ENCODE measurements at regions not wholly inside any gene's neighbourhood (a gene's known extent, or its start where the extent isn't known, plus 50 kb on each side); places are given as distances from the start of the nearest gene placed in this dataset.

DNA sequence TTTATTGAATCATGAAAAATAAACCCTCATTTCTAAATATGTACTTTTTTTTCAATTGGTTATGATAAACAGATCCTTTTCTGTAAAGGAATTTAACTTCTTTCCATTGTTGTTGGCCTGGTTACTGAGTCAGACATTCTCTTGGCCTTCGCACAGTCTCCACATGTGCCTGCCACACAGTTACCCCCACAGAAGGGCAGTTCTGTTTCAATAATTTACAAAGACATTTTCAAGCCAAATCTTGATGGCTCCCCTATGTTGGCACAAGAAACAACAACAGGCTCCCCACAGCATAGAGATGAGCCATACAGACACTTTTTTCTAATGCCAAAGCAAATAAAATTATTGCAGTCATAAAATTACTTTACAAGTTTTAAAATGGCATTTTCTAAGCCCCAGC is 55.6 kb upstream of the BEND6 start (continued):
- TF ChIP-seq, protein P1, sequence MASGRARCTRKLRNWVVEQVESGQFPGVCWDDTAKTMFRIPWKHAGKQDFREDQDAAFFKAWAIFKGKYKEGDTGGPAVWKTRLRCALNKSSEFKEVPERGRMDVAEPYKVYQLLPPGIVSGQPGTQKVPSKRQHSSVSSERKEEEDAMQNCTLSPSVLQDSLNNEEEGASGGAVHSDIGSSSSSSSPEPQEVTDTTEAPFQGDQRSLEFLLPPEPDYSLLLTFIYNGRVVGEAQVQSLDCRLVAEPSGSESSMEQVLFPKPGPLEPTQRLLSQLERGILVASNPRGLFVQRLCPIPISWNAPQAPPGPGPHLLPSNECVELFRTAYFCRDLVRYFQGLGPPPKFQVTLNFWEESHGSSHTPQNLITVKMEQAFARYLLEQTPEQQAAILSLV (CRISPR knock-in tag; IDR thresholded peaks at IDR 0.05; ENCODE audit: borderline replicate concordance), result no peak
- no peak for TF ChIP-seq NR2F2 (IDR thresholded peaks at IDR 0.05; ENCODE audit: borderline replicate concordance, low read depth)
- TF ChIP-seq ZNF558 (CRISPR knock-in tag; IDR thresholded peaks at IDR 0.05; ENCODE audit: borderline replicate concordance), result no peak
- TF ChIP-seq, protein P2, sequence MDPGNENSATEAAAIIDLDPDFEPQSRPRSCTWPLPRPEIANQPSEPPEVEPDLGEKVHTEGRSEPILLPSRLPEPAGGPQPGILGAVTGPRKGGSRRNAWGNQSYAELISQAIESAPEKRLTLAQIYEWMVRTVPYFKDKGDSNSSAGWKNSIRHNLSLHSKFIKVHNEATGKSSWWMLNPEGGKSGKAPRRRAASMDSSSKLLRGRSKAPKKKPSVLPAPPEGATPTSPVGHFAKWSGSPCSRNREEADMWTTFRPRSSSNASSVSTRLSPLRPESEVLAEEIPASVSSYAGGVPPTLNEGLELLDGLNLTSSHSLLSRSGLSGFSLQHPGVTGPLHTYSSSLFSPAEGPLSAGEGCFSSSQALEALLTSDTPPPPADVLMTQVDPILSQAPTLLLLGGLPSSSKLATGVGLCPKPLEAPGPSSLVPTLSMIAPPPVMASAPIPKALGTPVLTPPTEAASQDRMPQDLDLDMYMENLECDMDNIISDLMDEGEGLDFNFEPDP (CRISPR knock-in tag; conservative IDR thresholded peaks at IDR 0.05), result no peak
- TF ChIP-seq, protein P3, sequence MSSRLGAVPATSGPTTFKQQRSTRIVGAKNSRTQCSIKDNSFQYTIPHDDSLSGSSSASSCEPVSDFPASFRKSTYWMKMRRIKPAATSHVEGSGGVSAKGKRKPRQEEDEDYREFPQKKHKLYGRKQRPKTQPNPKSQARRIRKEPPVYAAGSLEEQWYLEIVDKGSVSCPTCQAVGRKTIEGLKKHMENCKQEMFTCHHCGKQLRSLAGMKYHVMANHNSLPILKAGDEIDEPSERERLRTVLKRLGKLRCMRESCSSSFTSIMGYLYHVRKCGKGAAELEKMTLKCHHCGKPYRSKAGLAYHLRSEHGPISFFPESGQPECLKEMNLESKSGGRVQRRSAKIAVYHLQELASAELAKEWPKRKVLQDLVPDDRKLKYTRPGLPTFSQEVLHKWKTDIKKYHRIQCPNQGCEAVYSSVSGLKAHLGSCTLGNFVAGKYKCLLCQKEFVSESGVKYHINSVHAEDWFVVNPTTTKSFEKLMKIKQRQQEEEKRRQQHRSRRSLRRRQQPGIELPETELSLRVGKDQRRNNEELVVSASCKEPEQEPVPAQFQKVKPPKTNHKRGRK (CRISPR knock-in tag; IDR thresholded peaks at IDR 0.05), result no peak

DNA sequence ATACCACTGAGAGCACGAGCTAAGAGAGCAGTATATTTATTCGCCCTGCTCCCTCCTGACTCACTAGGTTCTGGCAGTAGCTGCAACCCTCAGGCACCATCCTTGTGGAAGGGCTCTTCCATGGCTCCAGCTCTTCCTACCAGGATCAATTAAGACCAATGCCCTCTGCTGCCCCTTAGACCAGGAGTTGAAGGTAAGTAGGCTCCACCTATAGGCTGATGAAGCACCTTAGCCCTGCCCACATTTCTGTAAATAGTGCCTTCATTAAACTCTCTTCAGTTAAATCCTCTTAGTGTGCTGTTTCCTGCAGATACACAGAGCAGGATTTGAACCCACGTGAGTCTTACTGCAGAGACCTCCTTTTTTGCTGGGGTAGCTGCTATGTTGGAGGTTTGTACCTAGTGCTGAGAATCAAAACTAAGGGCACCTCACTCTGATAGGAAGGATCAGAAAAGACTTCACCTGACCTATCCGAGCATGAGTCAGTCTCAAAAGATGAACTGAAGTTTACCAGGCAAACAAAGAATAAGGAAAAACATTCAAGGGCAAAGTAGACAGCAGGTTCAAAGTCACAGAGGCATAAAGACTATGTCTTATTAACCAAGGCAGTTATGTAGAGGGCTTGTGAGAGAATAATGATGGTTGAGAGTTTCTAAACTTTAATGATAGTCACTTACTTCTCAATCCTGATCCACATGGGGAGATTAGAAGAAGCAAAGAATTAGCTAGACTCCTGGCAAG is 56.9 kb upstream of the BEND6 start:
- TF ChIP-seq FOXK1 (CRISPR knock-in tag; IDR thresholded peaks at IDR 0.05; ENCODE audit: borderline replicate concordance, low read depth), result no peak
- no peak for TF ChIP-seq MTF1 (CRISPR knock-in tag; IDR thresholded peaks at IDR 0.05)
- TF ChIP-seq ZNF382 (CRISPR knock-in tag; IDR thresholded peaks at IDR 0.05; ENCODE audit: borderline replicate concordance), result no peak
- no peak for TF ChIP-seq TGIF2 (CRISPR knock-in tag; IDR thresholded peaks at IDR 0.05)
- Histone ChIP-seq H3K27me3 (ENCODE audit: control insufficient read depth in 1 of 2, insufficient read depth in 2 of 2, low read length in 2 of 2) (no peaks in the 10 kb centered on the region; a peak in 2 of 5 replicates), H3K36me3 (replicated peaks in 1 of 2; ENCODE audit: control insufficient read depth in 1 of 2, insufficient read depth in 2 of 2, low read length in 2 of 2) (no peaks in the 10 kb centered on the region), H3K4me2 (ENCODE audit: low read depth, low read length) (no peak overlapping the region), H3K4me1 (ENCODE audit: insufficient read depth, low read length) (peaks cover 7% of the 10 kb centered on the region; the same call in 1 of the 2 replicates), H4K20me1 (ENCODE audit: insufficient read depth, low read length) (no peaks in the 10 kb centered on the region), H3K9ac (ENCODE audit: insufficient read depth, low read depth, low read length) (no peak overlapping the region), H3K27ac (ENCODE audit: extremely low read length, insufficient read depth, low read length) (no peak overlapping the region), H3K4me3 (replicated peaks in 1 of 3; ENCODE audit: insufficient read depth in 1 of 3, low read depth in 2 of 3, low read length in 3 of 3) (no peak overlapping the region), H3K9me3 (ENCODE audit: low read length) (no peaks in the 10 kb centered on the region), H3K79me2 (ENCODE audit: insufficient read depth, low read length) (no peaks in the 10 kb centered on the region), H2AFZ (ENCODE audit: low read length) (no peak overlapping the region)
- no peak for DNase-seq (ENCODE audit: low spot score)
- ChIA-PET POLR2A (no interaction called here), CTCF (ENCODE audit: low intra/inter-chr PET ratio, low total read pairs) (no interaction called here)
- ATAC-seq, result no peak
- WGBS (ENCODE audit: low lambda C conversion rate), result 50% methylated on average over 4 of the region's 4 CpGs
- no peak for FAIRE-seq
- no TSS peak for BruUV-seq (replicated peaks)
- in situ Hi-C loops (cut with HindIII; ENCODE audit: extremely low pct_ligation_motif_present, low pct_unique_long_range_greater_than_20kb) (no loop called here), intact Hi-C loops (cut with micrococcal nuclease; ENCODE audit: unreplicated experiment) (no loop called here)

All from HepG2 (cell line).